Umbilical cord (tissue), 1 donor: ENCODE measurements at regions not wholly inside any gene's neighbourhood (a gene's known extent, or its start where the extent isn't known, plus 50 kb on each side); places are given as distances from the start of the nearest gene placed in this dataset.
"Not testable (repeated sequence)": the region's sequence is repeated elsewhere in the genome, so short reads cannot be mapped to it uniquely, and the experiment has no call there.

Experiments used
- DNase-seq: peaks from one replicate; pipeline ENCODE4 v3.0.0-alpha.2; 2015; ENCODE audit warnings: low spot score

GRCh38 chr1:242629396-242629795 lies 104.9 kb upstream of the PLD5 start:
- no peak for DNase-seq

DNA sequence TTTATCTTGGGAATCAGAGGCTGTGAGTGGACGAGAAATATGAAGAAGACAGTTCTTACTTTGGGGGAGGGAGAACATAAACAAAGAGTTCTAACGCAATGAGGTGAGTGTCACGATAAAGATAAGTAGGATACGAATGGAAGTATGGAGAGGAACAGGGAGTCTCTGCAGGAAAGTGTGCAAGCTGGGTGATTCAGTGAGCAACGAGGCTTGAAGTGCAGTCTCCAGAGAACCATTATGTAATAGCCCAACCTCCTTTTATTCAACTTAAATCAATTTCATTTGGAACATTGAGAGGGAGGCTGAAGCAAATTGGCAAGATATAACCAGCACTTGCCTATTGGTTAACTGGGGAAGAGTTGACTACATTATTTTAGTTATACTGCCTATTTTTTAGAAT lies 99.3 kb upstream of the PLD5 start:
- DNase-seq, result no peak

DNA sequence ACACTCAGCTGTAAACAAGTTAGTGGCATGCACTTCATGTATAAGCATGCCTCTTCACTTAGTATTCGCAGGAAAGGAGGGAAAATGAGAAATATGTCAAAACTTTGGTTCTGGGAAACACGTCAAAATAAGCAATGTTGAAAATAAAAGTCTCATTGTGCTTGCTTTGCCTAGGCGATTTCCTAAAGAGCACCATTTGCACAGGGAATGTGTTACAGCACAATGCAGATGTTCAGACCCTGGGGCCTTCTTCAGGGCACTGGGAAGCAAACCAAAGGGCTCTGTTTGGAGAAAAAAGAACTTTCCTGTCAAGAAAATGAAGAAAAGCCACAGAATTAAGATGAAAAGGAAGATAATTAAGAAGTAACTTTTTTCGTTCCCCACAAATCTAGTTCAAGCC lies 98.6 kb upstream of the PLD5 start:
- DNase-seq, result no peak

DNA sequence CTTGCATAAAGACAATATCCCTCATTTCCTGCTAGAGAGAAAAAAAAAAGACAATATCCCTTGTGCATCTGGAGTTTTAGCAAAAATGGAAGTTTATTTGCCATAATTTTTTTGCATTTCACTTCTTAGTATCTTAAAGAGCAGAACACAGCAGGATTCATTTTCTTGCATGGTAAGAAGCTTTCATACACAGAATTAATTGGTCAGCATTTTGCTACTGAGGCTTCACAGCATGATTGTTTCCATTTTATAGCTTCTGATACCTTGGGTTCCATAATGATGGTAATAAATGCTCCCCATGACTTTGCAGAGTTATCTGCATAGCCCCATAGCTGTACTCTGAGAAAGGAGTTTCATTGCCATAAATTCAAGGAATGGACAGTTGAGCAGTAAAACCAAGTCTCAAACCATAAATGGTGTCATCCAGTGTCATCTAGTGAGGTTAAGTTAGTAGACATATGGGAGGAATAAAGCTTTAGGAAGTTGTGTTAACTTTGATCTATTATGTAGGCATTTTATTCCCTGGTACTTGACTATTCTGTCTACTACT lies 88.8 kb upstream of the PLD5 start:
- DNase-seq, result no peak

DNA sequence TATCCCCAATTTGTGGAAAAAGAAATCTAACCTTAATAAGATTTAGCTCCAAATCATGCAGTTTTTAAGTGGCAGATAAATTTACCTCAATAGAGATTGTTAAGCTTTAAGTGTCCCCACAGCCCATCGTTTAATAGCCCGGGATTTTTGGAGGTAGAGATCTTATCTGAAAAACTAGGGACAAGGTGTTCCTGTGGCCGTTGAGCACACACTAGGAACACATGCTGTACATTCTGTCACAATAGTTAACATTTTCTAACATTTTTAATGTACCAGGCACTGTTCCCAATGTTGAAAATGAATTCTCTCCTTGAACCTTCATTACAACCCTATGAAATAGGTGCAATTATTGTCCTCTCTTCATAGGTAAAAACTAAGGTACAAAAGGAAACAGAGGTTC lies 85.7 kb upstream of the PLD5 start:
- DNase-seq, result no peak

- DNase-seq, result no peak
Measured at GRCh38 chr1:242605521-242605920, 81.0 kb upstream of the PLD5 start.

GRCh38 chr1:242602001-242602400 lies 77.5 kb upstream of the PLD5 start:
- DNase-seq, result no peak

DNA sequence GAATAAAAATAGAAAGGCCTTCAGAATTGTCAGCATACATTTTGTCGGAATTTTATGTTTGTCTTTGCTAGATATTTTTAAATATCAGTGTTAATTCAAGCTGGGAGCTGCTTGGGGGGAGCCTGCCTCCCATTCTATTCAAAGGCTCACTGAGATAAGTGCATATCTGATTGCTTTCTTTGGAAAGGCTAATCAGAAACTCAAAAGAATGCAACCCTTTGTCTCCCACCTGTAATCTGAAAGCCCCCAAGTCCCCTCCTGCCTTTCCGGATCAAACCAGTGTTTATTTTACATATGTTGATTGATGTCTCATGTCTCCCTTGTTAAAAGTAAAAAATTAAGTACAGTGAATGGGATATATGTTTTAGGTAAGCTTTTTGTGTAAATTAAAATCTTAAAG lies 69.3 kb upstream of the PLD5 start:
- not testable (repeated sequence) for DNase-seq

DNA sequence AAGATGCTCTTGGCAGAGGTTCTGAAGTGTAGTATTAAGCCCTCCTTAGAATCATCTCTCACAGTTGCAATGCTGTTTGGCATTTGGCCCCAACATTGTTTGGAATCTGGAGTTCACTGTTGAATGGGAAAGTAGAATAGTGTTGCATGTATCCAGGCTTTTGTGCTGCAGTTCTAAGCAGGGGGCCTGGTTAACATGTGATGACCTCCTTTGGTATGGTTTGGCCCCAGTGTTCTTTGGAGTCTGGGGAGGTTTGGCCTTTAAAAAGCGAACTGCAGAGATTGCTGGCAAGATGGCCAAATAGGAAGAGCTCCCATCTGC lies 61.8 kb upstream of the PLD5 start:
- no peak for DNase-seq

DNA sequence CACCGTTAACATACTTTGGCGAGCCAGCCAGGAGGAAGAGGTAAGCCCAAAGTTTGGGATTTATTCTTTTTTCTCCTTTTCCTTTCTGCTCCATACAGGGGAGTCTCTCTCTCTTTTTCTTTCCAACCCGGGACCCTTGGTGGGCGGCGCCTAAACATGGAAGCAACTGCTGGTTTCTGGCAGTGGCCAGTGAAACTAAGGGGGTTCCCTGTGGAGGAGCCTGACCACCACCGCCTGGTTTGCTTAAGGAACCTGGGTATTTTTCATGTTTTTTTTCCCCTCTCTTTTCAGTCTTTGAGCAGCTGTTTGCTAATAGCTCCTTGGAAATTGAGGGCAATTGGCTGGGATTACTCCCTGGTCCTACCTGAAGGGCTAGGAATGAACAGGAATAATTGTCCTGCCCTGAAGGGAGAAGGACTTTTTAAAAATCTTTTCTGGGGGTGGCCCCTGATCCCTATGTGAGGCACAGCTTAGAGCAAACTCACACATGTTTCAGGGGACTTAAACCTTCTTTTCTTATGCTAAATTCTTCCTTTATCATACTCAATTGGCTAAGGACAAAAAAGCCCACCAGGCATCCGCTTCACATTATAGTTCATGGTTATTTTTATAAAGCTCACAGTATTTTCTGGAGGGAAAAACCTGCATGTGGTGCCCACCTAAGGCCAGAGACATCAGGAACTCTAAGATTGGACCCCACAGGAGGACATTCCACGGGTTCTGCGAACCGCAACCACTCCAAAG lies 61.3 kb upstream of the PLD5 start:
- no peak for DNase-seq

- no peak for DNase-seq
Measured at GRCh38 chr1:242582669-242583068, 58.2 kb upstream of the PLD5 start.

DNA sequence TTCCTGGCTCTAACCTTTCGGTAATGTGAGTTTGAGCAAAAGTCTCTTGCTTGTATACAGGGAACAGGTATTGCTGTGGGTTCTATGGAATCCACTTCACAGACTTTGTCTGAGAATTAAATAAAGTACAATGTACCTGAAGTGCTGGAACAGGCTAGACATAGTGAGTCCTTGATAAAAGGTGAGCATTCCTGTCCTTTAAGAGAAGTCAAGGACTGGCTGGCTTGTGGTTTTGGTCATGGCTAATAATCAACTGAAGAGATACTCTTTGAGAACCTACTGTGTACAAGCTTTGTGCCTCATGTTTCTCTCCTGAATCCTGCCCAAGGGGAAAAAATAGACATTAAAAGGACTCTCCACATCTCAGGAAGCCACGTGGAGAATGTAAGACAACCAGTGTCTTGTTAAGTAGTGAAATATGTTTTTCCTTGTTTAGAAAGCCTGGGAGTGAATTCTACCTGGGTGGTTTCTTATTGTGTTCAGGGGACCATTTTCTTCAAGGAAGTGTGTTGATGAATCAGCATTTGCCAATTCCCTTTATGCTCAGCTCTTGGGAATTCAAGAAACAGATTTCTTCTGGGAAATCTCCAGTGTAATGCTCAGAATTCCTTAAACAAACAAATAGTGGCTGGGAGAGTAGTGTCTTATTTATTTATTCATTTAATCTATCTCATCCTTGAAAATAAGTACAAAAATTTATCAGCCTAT lies 55.2 kb upstream of the PLD5 start:
- no peak for DNase-seq
